HCT116 (cell line): ENCODE measurements at regions not wholly inside any gene's neighbourhood (a gene's known extent, or its start where the extent isn't known, plus 50 kb on each side); places are given as distances from the start of the nearest gene placed in this dataset.

ENCODE experiments used
- ATAC-seq: fragments of 200-7000 bp; cut with Tn5 transposase; 2 replicates; pipeline ENCODE4 v1.9.1; 2020; ENCODE audit warnings: mild to moderate bottlenecking, moderate library complexity
- BruUV-seq: library from RNA; stranded (reverse); fragments of 400-500 nt; replicated peaks from 2 replicates; lab custom pipeline; 2021; lab: Mats Ljungman, UMichigan
- CTCF ChIA-PET: fragments of 300-600 bp; sonication (Branson Sonifier 250); formaldehyde crosslinking; loops from one replicate; lab custom pipeline; 2021; ENCODE audit warnings: antibody characterized with exemption; lab: Charles Lee
- POLR2A ChIA-PET: fragments of 300-600, 350-600 bp; sonication (Branson Sonifier 250); formaldehyde crosslinking; loops from one replicate; lab custom pipeline; 2021; ENCODE audit warnings: antibody characterized with exemption; lab: Charles Lee
- RAD21 ChIA-PET, 2 experiments: fragments of 300-600 bp; sonication (Branson Sonifier 250); formaldehyde crosslinking; loops; one replicate each; lab custom pipeline; 2023; ENCODE audit warnings: low total read pairs in 2 of 2; ENCODE audit not compliant: uncharacterized antibody in 2 of 2, unreplicated experiment in 2 of 2, low non-redundant PET in 1 of 2; lab: Charles Lee
- DNase-seq: peaks from one replicate; pipeline ENCODE4 v3.0.0-alpha.2; 2010; ENCODE audit warnings: low read depth, low spot score
- H2AFZ ChIP-seq: fragments of 200-600 bp; shearing (Covaris generic), sonication (generic); 2 replicates; pipeline ENCODE4 v1.6.1; 2017; ENCODE audit warnings: low read depth, mixed run types, mixed read lengths, antibody characterized with exemption, low read length; ENCODE audit not compliant: poor library complexity, severe bottlenecking
- H3K27ac ChIP-seq: 2 replicates; pipeline ENCODE4 v1.5.1; 2012; ENCODE audit warnings: low read depth, low read length
- H3K27me3 ChIP-seq: fragments of 200-600 bp; sonication (generic); 2 replicates; pipeline ENCODE4 v1.6.1; 2016; ENCODE audit warnings: mixed run types, low read length, mixed read lengths; ENCODE audit not compliant: insufficient read depth
- H3K36me3 ChIP-seq, 2 experiments: fragments of 200-500 bp in 1 of 2; fragments of 200-600 bp in 1 of 2; sonication (Bioruptor generic) in 1 of 2; sonication (generic) in 1 of 2; 2 replicates each; pipeline versions ENCODE4 v1.5.1 to v1.6.1; 2014 to 2016; ENCODE audit warnings: low read length in 2 of 2, inconsistent platforms in 1 of 2, mixed read lengths in 1 of 2, mixed run types in 1 of 2; ENCODE audit not compliant: insufficient read depth in 2 of 2, control insufficient read depth in 1 of 2
- H3K4me1 ChIP-seq, 2 experiments: fragments of 200-600 bp in 1 of 2; sonication (generic) in 1 of 2; 2 replicates each; pipeline versions ENCODE4 v1.5.1 to v1.6.1; 2012 to 2017; ENCODE audit warnings: low read length in 2 of 2, inconsistent platforms in 1 of 2, mild to moderate bottlenecking in 1 of 2, mixed read lengths in 1 of 2, mixed run types in 1 of 2, moderate library complexity in 1 of 2; ENCODE audit not compliant: insufficient read depth in 2 of 2, control insufficient read depth in 1 of 2
- H3K4me2 ChIP-seq: fragments of 200-600 bp; sonication (generic); 2 replicates; pipeline ENCODE4 v1.6.1; 2017; ENCODE audit warnings: mixed run types, low read length, mixed read lengths
- H3K4me3 ChIP-seq, 2 experiments: fragments of 200-600 bp in 1 of 2; sonication (generic) in 1 of 2; replicated peaks in 1 of 2; 2 replicates each; pipeline ENCODE4 v1.5.1; 2011 to 2016; ENCODE audit warnings: low read length in 2 of 2, control low read depth in 1 of 2, low read depth in 1 of 2, mild to moderate bottlenecking in 1 of 2, mixed read lengths in 1 of 2, mixed run types in 1 of 2
- H3K79me2 ChIP-seq: fragments of 200-600 bp; sonication (generic); 2 replicates; pipeline ENCODE4 v1.6.1; 2017; ENCODE audit warnings: mild to moderate bottlenecking, mixed run types, low read length, moderate library complexity, mixed read lengths; ENCODE audit not compliant: insufficient read depth
- H3K9ac ChIP-seq: fragments of 200-600 bp; sonication (generic); 2 replicates; pipeline ENCODE4 v1.6.1; 2016; ENCODE audit warnings: low read length, mixed read lengths
- H3K9me2 ChIP-seq: fragments of 200-600 bp; sonication (generic), shearing (Covaris generic); 2 replicates; pipeline ENCODE4 v1.6.1; 2017; ENCODE audit warnings: mixed run types, mild to moderate bottlenecking, moderate library complexity; ENCODE audit not compliant: insufficient read depth
- H3K9me3 ChIP-seq, 2 experiments: fragments of 200-500 bp in 1 of 2; fragments of 200-600 bp in 1 of 2; sonication (Bioruptor generic) in 1 of 2; sonication (generic) in 1 of 2; 2 replicates each; pipeline ENCODE4 v1.6.1; 2014 to 2017; ENCODE audit warnings: low read length in 2 of 2, mixed read lengths in 2 of 2, inconsistent platforms in 1 of 2, low read depth in 1 of 2, mild to moderate bottlenecking in 1 of 2, mixed run types in 1 of 2, moderate library complexity in 1 of 2; ENCODE audit not compliant: control insufficient read depth in 1 of 2, insufficient read depth in 1 of 2
- H4K20me1 ChIP-seq: fragments of 200-600 bp; sonication (generic), shearing (Covaris generic); 2 replicates; pipeline ENCODE4 v1.6.1; 2017; ENCODE audit warnings: mixed run types, mild to moderate bottlenecking, moderate library complexity; ENCODE audit not compliant: insufficient read depth
- EGR1 ChIP-seq: IDR thresholded peaks from 2 replicates; pipeline ENCODE4 v1.6.1; 2012; ENCODE audit warnings: low read depth
- EZH2phosphoT487 ChIP-seq: fragments of 200-600 bp; IDR thresholded peaks from 2 replicates; pipeline ENCODE4 v1.6.1; 2018; ENCODE audit warnings: antibody characterized with exemption, borderline replicate concordance
- FOSL1 ChIP-seq: IDR thresholded peaks from 2 replicates; pipeline ENCODE4 v1.6.1; 2012; ENCODE audit warnings: low read depth
- JUND ChIP-seq: IDR thresholded peaks from 2 replicates; pipeline ENCODE4 v1.6.1; 2012
- POLR2AphosphoS5 ChIP-seq: IDR thresholded peaks from 2 replicates; pipeline ENCODE4 v1.6.1; 2011; ENCODE audit warnings: mild to moderate bottlenecking, low read depth, low read length, moderate library complexity
- REST ChIP-seq: IDR thresholded peaks from 2 replicates; pipeline ENCODE4 v1.6.1; 2012; ENCODE audit warnings: low read depth
- SP1 ChIP-seq: IDR thresholded peaks from 2 replicates; pipeline ENCODE4 v1.6.1; 2012; ENCODE audit warnings: low read depth
- SRF ChIP-seq: IDR thresholded peaks from 2 replicates; pipeline ENCODE4 v1.6.1; 2012; ENCODE audit warnings: low read depth
- YY1 ChIP-seq: IDR thresholded peaks from 2 replicates; pipeline ENCODE4 v1.6.1; 2011; ENCODE audit warnings: low read length, low read depth, moderate library complexity, mild to moderate bottlenecking; ENCODE audit not compliant: insufficient replicate concordance; ENCODE audit errors: extremely low read depth
- ZBTB33 ChIP-seq: IDR thresholded peaks from 2 replicates; pipeline ENCODE4 v1.6.1; 2011; ENCODE audit warnings: mild to moderate bottlenecking, low read length, moderate library complexity; ENCODE audit not compliant: insufficient replicate concordance; ENCODE audit errors: extremely low read depth
- ZFX ChIP-seq: fragments of 450-650 bp; IDR thresholded peaks from 2 replicates; pipeline ENCODE4 v1.6.1; 2017
- ZNF274 ChIP-seq: fragments of 200-500 bp; sonication (Bioruptor generic); IDR thresholded peaks from 2 replicates; pipeline ENCODE4 v1.6.1; 2014; ENCODE audit warnings: mild to moderate bottlenecking, low read depth, low read length, inconsistent platforms
- intact Hi-C: fragments of 100-400 bp; cut with micrococcal nuclease; formaldehyde crosslinking; loops from 2 replicates; pipeline ENCODE4 v1.10.0; 2022

- ATAC-seq (no peak), DNase-seq (no peak)
- Histone ChIP-seq H3K9ac (no peak overlapping the region), H3K79me2 (no peaks in the 10 kb centered on the region), H3K9me2 (no peaks in the 10 kb centered on the region), H3K27ac (no peak overlapping the region), H3K4me3 (no peak overlapping the region), H3K4me1 (no peaks in the 10 kb centered on the region), H3K9me3 (no peaks in the 10 kb centered on the region), H2AFZ (no peak overlapping the region), H3K27me3 (no peaks in the 10 kb centered on the region), H3K36me3 (no peaks in the 10 kb centered on the region), H4K20me1 (no peaks in the 10 kb centered on the region), H3K4me2 (no peak overlapping the region)
- TF ChIP-seq SP1 (no peak), EGR1 (no peak), SRF (no peak), FOSL1 (no peak), POLR2AphosphoS5 (no peak), REST (no peak), ZFX (no peak), YY1 (no peak)
- CTCF ChIA-PET: no interaction called here
- RAD21 ChIA-PET: no interaction called here
- intact Hi-C loops: no loop called here
- BruUV-seq: no TSS peak
- POLR2A ChIA-PET: no interaction called here
These were observed 102.0 kb upstream of the TENT5A start for GRCh38 chr6:81854474-81854873.

GRCh38 chr6:81853975-81854374, 101.5 kb upstream of the TENT5A start:
- no peaks in the 10 kb centered on the region for H3K27me3 ChIP-seq
- no TSS peak for BruUV-seq
- no peak overlapping the region for H2AFZ ChIP-seq
- ATAC-seq: no peak
- no peak for DNase-seq
- CTCF ChIA-PET: no interaction called here
- no peaks in the 10 kb centered on the region for H3K9me2 ChIP-seq
- no peak overlapping the region for H3K4me3 ChIP-seq
- H3K36me3 ChIP-seq: no peaks in the 10 kb centered on the region
- no peak overlapping the region for H3K9ac ChIP-seq
- H3K4me1 ChIP-seq: no peaks in the 10 kb centered on the region
- POLR2A ChIA-PET: no interaction called here
- no peaks in the 10 kb centered on the region for H3K9me3 ChIP-seq
- intact Hi-C loops: no loop called here
- H3K4me2 ChIP-seq: no peak overlapping the region
- RAD21 ChIA-PET: no interaction called here
- no peaks in the 10 kb centered on the region for H4K20me1 ChIP-seq
- H3K27ac ChIP-seq: no peak overlapping the region
- no peaks in the 10 kb centered on the region for H3K79me2 ChIP-seq
- no peak for TF ChIP-seq REST
- TF ChIP-seq JUND: no peak
- TF ChIP-seq POLR2AphosphoS5: no peak
- no peak for TF ChIP-seq ZBTB33
- TF ChIP-seq ZFX: no peak
- TF ChIP-seq ZNF274: no peak
- no peak for TF ChIP-seq EZH2phosphoT487
